ENCODE measurements at regions not wholly inside any gene's neighbourhood (a gene's known extent, or its start where the extent isn't known, plus 50 kb on each side); places are given as distances from the start of the nearest gene placed in this dataset.
"Not testable (repeated sequence)": the region's sequence is repeated elsewhere in the genome, so short reads cannot be mapped to it uniquely, and the experiment has no call there.

DNA sequence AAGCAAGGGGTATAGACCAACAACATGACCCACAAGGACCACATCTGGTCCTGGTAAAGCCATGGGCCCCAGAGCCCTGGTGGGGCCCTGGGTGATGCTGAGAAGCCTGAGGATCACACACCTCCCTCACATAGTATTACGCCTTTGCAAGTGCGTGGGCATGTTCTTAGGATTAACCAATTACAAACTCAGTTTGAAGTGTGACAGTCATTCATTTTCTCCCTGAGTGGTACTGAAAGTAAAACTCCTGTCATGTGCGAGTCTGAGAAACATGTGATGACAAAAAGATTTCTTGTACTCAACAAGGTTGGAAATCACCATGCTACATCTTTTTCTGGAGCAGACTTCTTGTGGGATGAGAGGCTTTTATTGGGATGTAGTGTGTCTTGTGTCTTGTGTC is 315.3 kb upstream of the DUSP10 start:
- no peak overlapping the region for H3K9ac ChIP-seq (ENCODE audit: low read length)
- no peaks in the 10 kb centered on the region for H3K27me3 ChIP-seq (ENCODE audit: control insufficient read depth in 1 of 2, insufficient read depth in 2 of 2, low read length in 2 of 2)
- H3K4me1 ChIP-seq (ENCODE audit: insufficient read depth, low read length), result no peaks in the 10 kb centered on the region
- H3K27ac ChIP-seq (ENCODE audit: low read depth, low read length), result no peak overlapping the region
- no peaks in the 10 kb centered on the region for H3K36me3 ChIP-seq (ENCODE audit: insufficient read depth, low read length)
- no peak overlapping the region for H3K4me3 ChIP-seq (ENCODE audit: low read depth in 1 of 2, low read length in 2 of 2)
- no peaks in the 10 kb centered on the region for H3K9me3 ChIP-seq (ENCODE audit: low read length)

DNA sequence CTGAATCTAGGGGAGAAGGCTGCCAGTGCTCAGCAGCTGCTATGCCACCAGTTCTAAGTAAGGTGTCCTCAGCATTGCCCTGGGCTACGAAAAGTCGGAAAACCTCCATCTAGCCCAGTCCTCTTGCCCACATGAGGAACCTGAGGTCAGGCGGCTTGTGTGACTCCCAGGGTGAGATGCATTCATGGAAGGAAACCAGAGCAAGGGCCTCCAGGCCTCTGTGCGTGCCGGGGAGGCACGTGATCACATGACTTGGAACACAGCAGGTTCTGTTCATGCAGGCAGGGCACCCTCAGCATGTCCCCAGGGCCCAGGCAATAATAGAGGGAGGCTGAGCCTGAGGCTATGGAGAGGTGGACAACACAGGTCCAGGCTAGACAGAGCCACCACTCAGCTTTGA is 312.5 kb upstream of the DUSP10 start:
- H3K27ac ChIP-seq (ENCODE audit: low read depth, low read length), result no peak overlapping the region
- no peaks in the 10 kb centered on the region for H3K36me3 ChIP-seq (ENCODE audit: insufficient read depth, low read length)
- no peaks in the 10 kb centered on the region for H3K27me3 ChIP-seq (ENCODE audit: control insufficient read depth in 1 of 2, insufficient read depth in 2 of 2, low read length in 2 of 2)
- H3K9me3 ChIP-seq (ENCODE audit: low read length), result no peaks in the 10 kb centered on the region
- no peaks in the 10 kb centered on the region for H3K4me1 ChIP-seq (ENCODE audit: insufficient read depth, low read length)
- no peak overlapping the region for H3K9ac ChIP-seq (ENCODE audit: low read length)
- H3K4me3 ChIP-seq (ENCODE audit: low read depth in 1 of 2, low read length in 2 of 2), result no peak overlapping the region

GRCh38 chr1:222053790-222054294 is 312.0 kb upstream of the DUSP10 start:
- Histone ChIP-seq H3K4me1 (ENCODE audit: insufficient read depth, low read length) (peaks cover 5% of the 10 kb centered on the region), H3K27ac (ENCODE audit: low read depth, low read length) (no peak overlapping the region), H3K9ac (ENCODE audit: low read length) (no peak overlapping the region), H3K9me3 (ENCODE audit: low read length) (no peaks in the 10 kb centered on the region), H3K36me3 (ENCODE audit: insufficient read depth, low read length) (no peaks in the 10 kb centered on the region), H3K4me3 (ENCODE audit: low read depth in 1 of 2, low read length in 2 of 2) (no peak overlapping the region), H3K27me3 (ENCODE audit: control insufficient read depth in 1 of 2, insufficient read depth in 2 of 2, low read length in 2 of 2) (no peaks in the 10 kb centered on the region)

GRCh38 chr1:222051311-222051710 is 309.4 kb upstream of the DUSP10 start:
- H3K4me3 ChIP-seq (ENCODE audit: low read depth in 1 of 2, low read length in 2 of 2); H3K27ac ChIP-seq (ENCODE audit: low read depth, low read length); H3K9me3 ChIP-seq (ENCODE audit: low read length); H3K27me3 ChIP-seq (ENCODE audit: control insufficient read depth in 1 of 2, insufficient read depth in 2 of 2, low read length in 2 of 2); H3K9ac ChIP-seq (ENCODE audit: low read length); H3K36me3 ChIP-seq (ENCODE audit: insufficient read depth, low read length): not testable (repeated sequence)
- peaks cover 21% of the 10 kb centered on the region for H3K4me1 ChIP-seq (ENCODE audit: insufficient read depth, low read length)

DNA sequence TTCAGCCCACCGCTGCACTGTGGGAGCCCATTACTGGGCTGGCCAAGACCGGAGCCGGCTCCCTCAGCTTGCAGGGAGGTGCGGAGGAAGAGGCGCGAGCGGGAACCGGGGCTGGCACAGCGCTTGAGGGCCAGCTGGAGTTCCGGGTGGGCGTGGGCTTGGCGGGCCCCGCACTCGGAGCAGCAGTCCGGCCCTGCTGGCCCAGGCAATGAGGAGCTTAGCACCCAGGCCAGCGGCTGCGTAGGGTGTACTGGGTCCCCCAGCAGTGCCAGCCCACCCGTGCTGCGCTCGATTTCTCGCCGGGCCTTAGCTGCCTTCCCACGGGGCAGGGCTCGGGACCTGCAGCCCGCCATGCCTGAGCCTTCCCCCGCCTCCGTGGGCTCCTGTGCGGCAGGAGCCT is 307.8 kb upstream of the DUSP10 start:
- not testable (repeated sequence) for H3K9me3 ChIP-seq (ENCODE audit: low read length); H3K27ac ChIP-seq (ENCODE audit: low read depth, low read length); H3K4me3 ChIP-seq (ENCODE audit: low read depth in 1 of 2, low read length in 2 of 2); H3K9ac ChIP-seq (ENCODE audit: low read length); H3K36me3 ChIP-seq (ENCODE audit: insufficient read depth, low read length); H3K27me3 ChIP-seq (ENCODE audit: control insufficient read depth in 1 of 2, insufficient read depth in 2 of 2, low read length in 2 of 2)
- H3K4me1 ChIP-seq (ENCODE audit: insufficient read depth, low read length), result peaks cover 21% of the 10 kb centered on the region

- no peak overlapping the region for H3K4me3 ChIP-seq (ENCODE audit: low read depth in 1 of 2, low read length in 2 of 2)
- H3K9ac ChIP-seq (ENCODE audit: low read length), result no peak overlapping the region
- no peaks in the 10 kb centered on the region for H3K36me3 ChIP-seq (ENCODE audit: insufficient read depth, low read length)
- no peaks in the 10 kb centered on the region for H3K27me3 ChIP-seq (ENCODE audit: control insufficient read depth in 1 of 2, insufficient read depth in 2 of 2, low read length in 2 of 2)
- no peaks in the 10 kb centered on the region for H3K9me3 ChIP-seq (ENCODE audit: low read length)
- peaks cover 24% of the 10 kb centered on the region for H3K4me1 ChIP-seq (ENCODE audit: insufficient read depth, low read length)
- no peak overlapping the region for H3K27ac ChIP-seq (ENCODE audit: low read depth, low read length)
Observed at GRCh38 chr1:222049176-222049575, 307.3 kb upstream of the DUSP10 start.

DNA sequence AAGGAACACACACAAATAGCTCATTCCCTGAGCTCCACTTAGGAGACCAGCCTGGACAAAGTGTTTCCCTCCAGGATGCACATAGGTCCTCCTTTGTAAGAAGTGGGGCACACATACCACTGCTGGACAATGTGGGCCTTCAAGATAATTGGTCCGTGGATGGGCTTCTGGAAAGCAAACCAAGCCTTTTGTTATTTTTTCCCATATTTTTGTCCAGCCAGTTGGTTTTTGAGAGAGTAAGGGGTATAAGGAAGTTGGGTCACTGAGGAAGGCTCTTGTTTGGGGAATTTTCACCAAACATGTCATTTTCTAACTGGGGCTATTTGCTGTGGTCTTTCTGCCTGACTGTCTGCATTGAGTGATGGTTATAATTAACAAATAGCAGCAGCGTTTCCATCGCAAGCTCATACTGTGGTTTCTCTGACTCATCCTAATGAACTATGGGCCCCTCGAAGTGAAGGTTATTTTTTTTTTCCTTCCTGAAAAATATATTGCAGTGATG is 306.3 kb upstream of the DUSP10 start:
- no peaks in the 10 kb centered on the region for H3K27me3 ChIP-seq (ENCODE audit: control insufficient read depth in 1 of 2, insufficient read depth in 2 of 2, low read length in 2 of 2)
- H3K4me3 ChIP-seq (ENCODE audit: low read depth in 1 of 2, low read length in 2 of 2), result no peak overlapping the region
- peaks cover 34% of the 10 kb centered on the region for H3K4me1 ChIP-seq (ENCODE audit: insufficient read depth, low read length)
- no peak overlapping the region for H3K9ac ChIP-seq (ENCODE audit: low read length)
- no peak overlapping the region for H3K27ac ChIP-seq (ENCODE audit: low read depth, low read length)
- H3K36me3 ChIP-seq (ENCODE audit: insufficient read depth, low read length), result no peaks in the 10 kb centered on the region
- H3K9me3 ChIP-seq (ENCODE audit: low read length), result no peaks in the 10 kb centered on the region

- Histone ChIP-seq H3K9me3 (ENCODE audit: low read length) (no peaks in the 10 kb centered on the region), H3K27me3 (ENCODE audit: control insufficient read depth in 1 of 2, insufficient read depth in 2 of 2, low read length in 2 of 2) (no peaks in the 10 kb centered on the region), H3K4me3 (ENCODE audit: low read depth in 1 of 2, low read length in 2 of 2) (no peak overlapping the region), H3K4me1 (ENCODE audit: insufficient read depth, low read length) (peaks cover 36% of the 10 kb centered on the region), H3K36me3 (ENCODE audit: insufficient read depth, low read length) (no peaks in the 10 kb centered on the region), H3K27ac (ENCODE audit: low read depth, low read length) (no peak overlapping the region), H3K9ac (ENCODE audit: low read length) (no peak overlapping the region)
Observed at GRCh38 chr1:222047366-222047765, 305.5 kb upstream of the DUSP10 start.

DNA sequence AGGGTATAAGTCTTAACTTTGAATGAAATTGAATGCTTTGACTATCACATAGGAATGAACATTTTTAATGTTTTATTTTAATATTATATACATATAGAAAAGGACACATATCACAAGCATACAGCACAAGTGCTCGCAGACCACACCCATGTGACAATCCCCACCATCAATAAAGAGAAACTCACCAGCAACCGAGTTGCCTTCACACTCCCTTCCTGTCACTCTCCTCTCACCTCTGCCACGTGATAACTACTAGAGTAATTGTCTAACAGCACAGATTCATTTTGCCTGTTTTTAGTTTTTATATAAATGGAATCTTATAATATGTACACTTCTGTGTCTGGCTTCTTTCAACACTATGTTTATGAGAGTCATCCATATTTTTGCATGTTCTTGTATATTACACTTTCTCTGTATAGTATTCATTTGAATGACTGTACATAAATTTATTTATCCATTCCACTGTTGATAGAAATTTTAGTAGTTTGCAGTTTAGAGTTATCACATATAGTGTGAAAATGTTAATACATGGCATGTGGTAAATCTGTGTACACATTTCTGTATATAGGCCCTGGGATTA is 304.9 kb upstream of the DUSP10 start:
- Histone ChIP-seq H3K9me3 (ENCODE audit: low read length) (no peaks in the 10 kb centered on the region), H3K4me3 (ENCODE audit: low read depth in 1 of 2, low read length in 2 of 2) (no peak overlapping the region), H3K27me3 (ENCODE audit: control insufficient read depth in 1 of 2, insufficient read depth in 2 of 2, low read length in 2 of 2) (no peaks in the 10 kb centered on the region), H3K27ac (ENCODE audit: low read depth, low read length) (no peak overlapping the region), H3K36me3 (ENCODE audit: insufficient read depth, low read length) (no peaks in the 10 kb centered on the region), H3K9ac (ENCODE audit: low read length) (no peak overlapping the region), H3K4me1 (ENCODE audit: insufficient read depth, low read length) (peaks cover 36% of the 10 kb centered on the region)

DNA sequence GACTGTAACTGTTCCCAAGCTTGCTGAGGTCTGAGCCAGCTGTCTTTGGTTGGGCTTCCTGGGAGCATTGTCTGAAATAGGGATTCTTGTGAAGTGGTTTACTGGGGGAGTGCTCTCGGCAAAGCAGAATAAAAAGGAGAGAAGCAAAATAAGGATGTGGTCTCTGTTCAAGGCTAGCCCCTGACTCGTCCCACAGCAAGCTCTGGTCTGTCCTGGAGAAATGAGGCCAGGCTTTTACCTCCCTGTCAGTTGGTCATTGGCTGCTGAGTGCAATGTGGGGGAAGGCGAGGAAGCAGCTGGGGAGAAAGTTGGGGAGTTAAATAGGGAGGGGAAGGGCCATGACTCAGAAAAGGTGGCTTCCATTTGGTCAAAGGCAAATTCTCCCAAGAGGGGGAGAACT is 303.9 kb upstream of the DUSP10 start:
- Histone ChIP-seq H3K9me3 (ENCODE audit: low read length) (no peaks in the 10 kb centered on the region), H3K4me1 (ENCODE audit: insufficient read depth, low read length) (peaks cover 39% of the 10 kb centered on the region), H3K36me3 (ENCODE audit: insufficient read depth, low read length) (no peaks in the 10 kb centered on the region), H3K4me3 (ENCODE audit: low read depth in 1 of 2, low read length in 2 of 2) (no peak overlapping the region), H3K27me3 (ENCODE audit: control insufficient read depth in 1 of 2, insufficient read depth in 2 of 2, low read length in 2 of 2) (no peaks in the 10 kb centered on the region), H3K27ac (ENCODE audit: low read depth, low read length) (no peak overlapping the region), H3K9ac (ENCODE audit: low read length) (no peak overlapping the region)

DNA sequence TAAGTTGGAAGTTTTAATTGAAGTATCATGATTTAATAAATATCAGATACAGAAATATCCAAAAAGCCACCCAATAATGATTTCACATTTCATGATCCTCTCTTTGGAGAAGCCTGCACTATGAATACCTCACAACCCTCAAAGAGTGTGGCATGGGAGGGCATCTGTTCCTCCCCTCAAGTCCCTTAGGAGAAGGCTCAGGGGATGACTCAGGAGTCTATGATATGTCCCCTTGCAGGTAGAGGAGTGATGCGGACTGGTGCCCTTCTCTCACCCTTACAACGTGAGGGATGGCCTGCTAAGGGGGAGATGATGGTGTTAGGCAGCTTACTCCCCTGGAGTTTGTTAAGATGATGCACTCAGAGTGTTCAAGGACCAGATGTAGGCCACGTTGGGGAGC is 303.3 kb upstream of the DUSP10 start:
- H3K9me3 ChIP-seq (ENCODE audit: low read length), result no peaks in the 10 kb centered on the region
- H3K27ac ChIP-seq (ENCODE audit: low read depth, low read length), result no peak overlapping the region
- no peak overlapping the region for H3K9ac ChIP-seq (ENCODE audit: low read length)
- no peak overlapping the region for H3K4me3 ChIP-seq (ENCODE audit: low read depth in 1 of 2, low read length in 2 of 2)
- no peaks in the 10 kb centered on the region for H3K27me3 ChIP-seq (ENCODE audit: control insufficient read depth in 1 of 2, insufficient read depth in 2 of 2, low read length in 2 of 2)
- H3K4me1 ChIP-seq (ENCODE audit: insufficient read depth, low read length), result peaks cover 45% of the 10 kb centered on the region
- H3K36me3 ChIP-seq (ENCODE audit: insufficient read depth, low read length), result no peaks in the 10 kb centered on the region

Data from muscle layer of colon (tissue), 2 donors.